NOMO-1 treated with DMSO at 0.1 percent for 48 hours (cell line): ENCODE measurements at regions not wholly inside any gene's neighbourhood (a gene's known extent, or its start where the extent isn't known, plus 50 kb on each side); places are given as distances from the start of the nearest gene placed in this dataset.

ENCODE experiments used
- DNase-seq: peaks from one replicate; lab custom pipeline; 2025; ENCODE audit not compliant: unreplicated experiment; lab: John Stamatoyannopoulos, UW

- DNase-seq, result no peak
Measured at GRCh38 chr4:121227341-121227792, 63.2 kb upstream of the TNIP3 start.

DNA sequence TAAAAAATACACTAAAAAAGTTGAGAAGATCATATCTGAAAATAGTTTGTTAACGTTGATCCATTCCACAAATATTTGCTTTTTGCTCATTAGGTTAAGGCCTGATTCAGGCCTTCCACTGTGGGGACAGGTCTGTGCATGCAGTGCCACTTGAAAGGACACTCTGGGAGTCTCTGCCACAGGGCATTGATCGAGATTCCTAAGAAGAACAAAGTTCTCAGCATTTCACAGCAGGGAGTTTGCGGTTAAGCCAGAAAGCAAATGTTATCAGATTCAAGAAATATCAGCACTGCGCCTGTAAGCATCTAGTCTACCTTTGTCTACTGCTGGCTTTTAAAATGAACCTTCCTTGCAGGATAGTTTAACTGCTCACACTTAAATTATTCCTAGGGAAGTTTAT is 62.2 kb upstream of the TNIP3 start:
- DNase-seq, result no peak

DNA sequence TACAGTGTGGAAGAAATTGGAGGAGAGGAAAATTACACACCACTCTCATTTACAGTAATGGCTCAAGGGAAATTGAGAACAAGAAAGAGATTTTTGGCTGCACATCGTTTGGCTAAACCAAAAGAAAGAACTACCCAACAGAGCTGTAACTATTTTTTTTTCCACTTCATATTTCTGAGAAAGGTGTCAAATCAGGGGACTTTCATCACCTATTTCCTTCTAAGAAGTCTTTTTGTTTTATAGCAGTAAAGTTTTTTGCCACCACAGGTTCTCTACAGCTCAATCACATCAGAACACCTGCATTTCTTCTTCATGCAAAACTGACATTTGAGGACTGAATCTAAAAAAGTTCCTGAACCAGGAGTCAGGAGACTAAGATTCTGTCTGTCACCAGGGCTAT is 57.5 kb upstream of the TNIP3 start:
- DNase-seq, result no peak

DNA sequence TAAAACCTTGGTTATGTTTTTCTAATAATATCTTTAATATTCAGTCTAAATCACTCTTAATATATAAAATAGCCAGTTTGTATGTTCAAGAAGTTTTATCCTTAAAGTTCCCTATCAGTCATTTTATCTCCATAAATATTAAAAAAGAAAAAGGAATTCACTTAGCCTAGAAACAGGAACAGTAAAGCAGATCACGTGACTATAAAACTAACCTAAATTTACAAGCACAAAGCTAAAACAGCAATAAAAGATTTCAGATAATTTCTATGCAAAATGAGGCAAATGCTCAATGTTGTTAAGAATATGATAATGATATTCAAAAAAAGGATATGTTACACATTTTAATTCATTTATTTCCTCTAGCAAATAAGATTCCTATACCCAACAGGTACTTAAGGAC is 57.1 kb upstream of the TNIP3 start:
- DNase-seq, result no peak

GRCh38 chr4:121220698-121221097 is 56.6 kb upstream of the TNIP3 start:
- DNase-seq, result no peak

DNA sequence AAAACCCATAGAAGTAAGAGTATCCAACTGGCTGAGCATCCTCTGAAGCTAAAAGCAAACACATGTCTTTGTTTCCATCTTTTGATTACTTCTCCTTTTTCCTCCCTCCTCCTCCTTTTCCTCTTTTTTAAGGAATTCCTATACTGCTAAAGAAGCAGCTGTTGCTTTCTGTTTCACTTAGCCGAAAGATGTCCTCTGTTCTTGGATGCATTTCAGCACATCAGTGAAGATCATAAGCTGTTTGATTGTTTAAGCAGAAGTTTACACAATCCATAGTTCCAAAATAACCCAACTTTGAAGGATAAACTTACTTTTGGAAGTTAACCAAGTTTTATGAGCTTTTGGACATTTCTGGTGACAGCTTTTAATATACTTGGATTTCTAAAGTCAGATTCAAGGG is 55.1 kb upstream of the TNIP3 start:
- no peak for DNase-seq

DNA sequence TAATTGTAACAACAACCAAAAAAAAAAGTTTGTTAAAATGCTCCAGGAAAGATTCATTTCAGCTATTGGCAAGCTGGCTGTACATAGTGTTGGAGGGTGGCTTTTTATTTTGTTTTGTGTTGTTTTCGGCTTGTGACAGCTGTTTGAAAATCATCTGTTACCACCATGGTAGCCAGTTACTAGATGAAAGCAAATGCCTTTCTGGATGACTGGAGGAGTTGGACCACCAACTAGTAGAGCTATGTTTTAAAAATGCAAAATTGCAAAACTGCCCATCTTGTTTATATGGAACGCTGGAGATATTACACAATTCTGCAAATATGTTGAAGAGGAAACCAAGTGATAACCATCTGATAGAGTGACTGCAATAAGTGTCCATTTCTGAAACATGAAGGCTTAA is 53.2 kb upstream of the TNIP3 start:
- DNase-seq, result no peak

DNA sequence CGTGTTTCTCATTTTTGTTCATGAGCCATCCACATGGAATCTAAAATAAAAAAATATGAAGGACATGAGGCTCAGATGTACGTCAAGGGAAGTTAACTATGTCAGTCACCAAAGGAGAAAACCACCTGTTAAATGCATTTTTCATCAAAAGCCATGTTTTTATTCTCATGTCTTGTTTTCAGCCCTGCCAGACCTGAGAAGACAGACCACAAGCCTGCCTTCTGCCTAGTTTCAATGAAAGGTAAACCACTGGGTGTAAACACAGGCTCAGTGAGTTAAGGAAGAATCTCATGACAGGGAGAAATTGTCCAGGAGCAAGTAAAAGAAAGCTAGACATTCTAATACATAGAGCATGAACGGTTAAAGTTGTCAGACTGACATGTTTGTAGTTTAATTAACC is 52.3 kb upstream of the TNIP3 start:
- no peak for DNase-seq

- no peak for DNase-seq
Measured at GRCh38 chr4:121213940-121214339, 49.8 kb upstream of the TNIP3 start.
